HL-60 (cell line): ENCODE measurements at regions not wholly inside any gene's neighbourhood (a gene's known extent, or its start where the extent isn't known, plus 50 kb on each side); places are given as distances from the start of the nearest gene placed in this dataset.

Experiments used
- GABPA ChIP-seq: IDR thresholded peaks from 2 replicates; pipeline ENCODE4 v1.6.1; 2012; ENCODE audit warnings: low read depth
- POLR2AphosphoS5 ChIP-seq: IDR thresholded peaks from 2 replicates; pipeline ENCODE4 v1.6.1; 2012; ENCODE audit warnings: low read depth
- SPI1 ChIP-seq: IDR thresholded peaks from 2 replicates; pipeline ENCODE4 v1.6.1; 2012; ENCODE audit warnings: low read depth, mild to moderate bottlenecking, borderline replicate concordance
- TF ChIP-seq, protein P1 (sequence below): IDR thresholded peaks from one replicate; pipeline ENCODE4 v1.5.1; 2011; ENCODE audit warnings: low read length, control low read depth, inconsistent platforms; ENCODE audit not compliant: insufficient read depth
- TF ChIP-seq, protein P2 (sequence below): IDR thresholded peaks from 2 replicates; pipeline ENCODE4 v1.6.1; 2012; ENCODE audit warnings: low read depth; ENCODE audit not compliant: insufficient replicate concordance

DNA sequence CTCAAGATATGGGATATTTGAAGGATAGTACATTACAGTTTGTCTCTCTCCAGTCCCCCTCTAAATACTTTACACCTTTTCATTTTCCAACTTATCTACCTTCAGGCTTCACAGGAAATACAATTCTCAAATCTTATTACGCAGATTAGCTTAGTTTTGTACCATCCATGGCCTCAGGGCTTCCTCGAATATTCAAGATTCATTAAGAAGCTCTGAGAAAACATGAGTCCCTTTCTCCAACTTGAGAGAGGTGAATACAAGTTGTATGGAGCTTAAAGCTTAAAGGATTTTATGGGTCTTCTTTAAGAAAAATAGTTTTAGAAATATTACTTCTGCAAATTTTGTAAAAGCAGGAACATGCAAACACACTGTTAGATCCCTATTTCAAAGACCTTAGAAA, 1212.5 kb downstream of the GALC start:
- TF ChIP-seq, protein P1, sequence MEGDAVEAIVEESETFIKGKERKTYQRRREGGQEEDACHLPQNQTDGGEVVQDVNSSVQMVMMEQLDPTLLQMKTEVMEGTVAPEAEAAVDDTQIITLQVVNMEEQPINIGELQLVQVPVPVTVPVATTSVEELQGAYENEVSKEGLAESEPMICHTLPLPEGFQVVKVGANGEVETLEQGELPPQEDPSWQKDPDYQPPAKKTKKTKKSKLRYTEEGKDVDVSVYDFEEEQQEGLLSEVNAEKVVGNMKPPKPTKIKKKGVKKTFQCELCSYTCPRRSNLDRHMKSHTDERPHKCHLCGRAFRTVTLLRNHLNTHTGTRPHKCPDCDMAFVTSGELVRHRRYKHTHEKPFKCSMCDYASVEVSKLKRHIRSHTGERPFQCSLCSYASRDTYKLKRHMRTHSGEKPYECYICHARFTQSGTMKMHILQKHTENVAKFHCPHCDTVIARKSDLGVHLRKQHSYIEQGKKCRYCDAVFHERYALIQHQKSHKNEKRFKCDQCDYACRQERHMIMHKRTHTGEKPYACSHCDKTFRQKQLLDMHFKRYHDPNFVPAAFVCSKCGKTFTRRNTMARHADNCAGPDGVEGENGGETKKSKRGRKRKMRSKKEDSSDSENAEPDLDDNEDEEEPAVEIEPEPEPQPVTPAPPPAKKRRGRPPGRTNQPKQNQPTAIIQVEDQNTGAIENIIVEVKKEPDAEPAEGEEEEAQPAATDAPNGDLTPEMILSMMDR, result no peak
- TF ChIP-seq, protein P2, sequence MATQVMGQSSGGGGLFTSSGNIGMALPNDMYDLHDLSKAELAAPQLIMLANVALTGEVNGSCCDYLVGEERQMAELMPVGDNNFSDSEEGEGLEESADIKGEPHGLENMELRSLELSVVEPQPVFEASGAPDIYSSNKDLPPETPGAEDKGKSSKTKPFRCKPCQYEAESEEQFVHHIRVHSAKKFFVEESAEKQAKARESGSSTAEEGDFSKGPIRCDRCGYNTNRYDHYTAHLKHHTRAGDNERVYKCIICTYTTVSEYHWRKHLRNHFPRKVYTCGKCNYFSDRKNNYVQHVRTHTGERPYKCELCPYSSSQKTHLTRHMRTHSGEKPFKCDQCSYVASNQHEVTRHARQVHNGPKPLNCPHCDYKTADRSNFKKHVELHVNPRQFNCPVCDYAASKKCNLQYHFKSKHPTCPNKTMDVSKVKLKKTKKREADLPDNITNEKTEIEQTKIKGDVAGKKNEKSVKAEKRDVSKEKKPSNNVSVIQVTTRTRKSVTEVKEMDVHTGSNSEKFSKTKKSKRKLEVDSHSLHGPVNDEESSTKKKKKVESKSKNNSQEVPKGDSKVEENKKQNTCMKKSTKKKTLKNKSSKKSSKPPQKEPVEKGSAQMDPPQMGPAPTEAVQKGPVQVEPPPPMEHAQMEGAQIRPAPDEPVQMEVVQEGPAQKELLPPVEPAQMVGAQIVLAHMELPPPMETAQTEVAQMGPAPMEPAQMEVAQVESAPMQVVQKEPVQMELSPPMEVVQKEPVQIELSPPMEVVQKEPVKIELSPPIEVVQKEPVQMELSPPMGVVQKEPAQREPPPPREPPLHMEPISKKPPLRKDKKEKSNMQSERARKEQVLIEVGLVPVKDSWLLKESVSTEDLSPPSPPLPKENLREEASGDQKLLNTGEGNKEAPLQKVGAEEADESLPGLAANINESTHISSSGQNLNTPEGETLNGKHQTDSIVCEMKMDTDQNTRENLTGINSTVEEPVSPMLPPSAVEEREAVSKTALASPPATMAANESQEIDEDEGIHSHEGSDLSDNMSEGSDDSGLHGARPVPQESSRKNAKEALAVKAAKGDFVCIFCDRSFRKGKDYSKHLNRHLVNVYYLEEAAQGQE, result no peak
- TF ChIP-seq POLR2AphosphoS5 (no peak), SPI1 (no peak), GABPA (no peak)
